ENCODE measurements at regions not wholly inside any gene's neighbourhood (a gene's known extent, or its start where the extent isn't known, plus 50 kb on each side); places are given as distances from the start of the nearest gene placed in this dataset.

GRCh38 chr13:55660851-55661250 lies 1479.9 kb upstream of the PRR20A start:
- TF ChIP-seq POLR2A (IDR thresholded peaks at IDR 0.05) = no peak
- TF ChIP-seq CTCF (IDR thresholded peaks at IDR 0.05) = no peak

Data from thyroid gland (tissue), 4 donors.